ENCODE measurements at regions not wholly inside any gene's neighbourhood (a gene's known extent, or its start where the extent isn't known, plus 50 kb on each side); places are given as distances from the start of the nearest gene placed in this dataset.

GRCh38 chr12:58174316-58174715 is 232.9 kb downstream of the ATP23 start:
- TF ChIP-seq CTCF (conservative IDR thresholded peaks at IDR 0.05; ENCODE audit: low read depth, low read length) = no peak
- TF ChIP-seq EZH2 (IDR thresholded peaks at IDR 0.05; ENCODE audit: low read length, unreplicated experiment) = no peak
